Fibroblast of villous mesenchyme (primary cell): ENCODE measurements at regions not wholly inside any gene's neighbourhood (a gene's known extent, or its start where the extent isn't known, plus 50 kb on each side); places are given as distances from the start of the nearest gene placed in this dataset.

ENCODE experiments used
- DNase-seq: peaks from one replicate; pipeline ENCODE4 v3.0.0-alpha.2; 2010; ENCODE audit warnings: low read depth
- H3K4me3 ChIP-seq: 2 replicates; pipeline ENCODE4 v1.5.1; 2011; ENCODE audit warnings: low read depth, mild to moderate bottlenecking, low read length
- CTCF ChIP-seq: IDR thresholded peaks from 2 replicates; pipeline ENCODE4 v1.5.1; 2012; ENCODE audit warnings: low read depth, mild to moderate bottlenecking, low read length; ENCODE audit not compliant: insufficient read depth

GRCh38 chr7:115734641-115735040 is 295.9 kb downstream of the TFEC start:
- DNase-seq, result no peak
- H3K4me3 ChIP-seq, result no peak overlapping the region
- TF ChIP-seq CTCF, result no peak

GRCh38 chr7:115731796-115732471 is 298.6 kb downstream of the TFEC start:
- H3K4me3 ChIP-seq, result no peak overlapping the region
- no peak for DNase-seq
- TF ChIP-seq CTCF, result no peak

- DNase-seq, result no peak
- no peak for TF ChIP-seq CTCF
- H3K4me3 ChIP-seq, result no peak overlapping the region
Observed at GRCh38 chr7:115728518-115728917, 302.0 kb downstream of the TFEC start.

- TF ChIP-seq CTCF, result no peak
- no peak overlapping the region for H3K4me3 ChIP-seq
- DNase-seq, result no peak
Observed at GRCh38 chr7:115724400-115725056, 306.0 kb downstream of the TFEC start.

- DNase-seq, result no peak
- no peak for TF ChIP-seq CTCF
- no peak overlapping the region for H3K4me3 ChIP-seq
Observed at GRCh38 chr7:115722302-115722977, 308.1 kb downstream of the TFEC start.

GRCh38 chr7:115721293-115722217 is 309.0 kb downstream of the TFEC start:
- TF ChIP-seq CTCF, result no peak
- DNase-seq, result no peak
- H3K4me3 ChIP-seq, result no peak overlapping the region
